Endothelial cell of umbilical vein (primary cell): ENCODE measurements at regions not wholly inside any gene's neighbourhood (a gene's known extent, or its start where the extent isn't known, plus 50 kb on each side); places are given as distances from the start of the nearest gene placed in this dataset.

Experiments
- CTCF ChIP-seq, 2 donors: IDR thresholded peaks; 1 replicate in 1 of 2; 2 replicates in 1 of 2; pipeline ENCODE4 v1.5.1; 2011; ENCODE audit warnings: low read length in 2 of 2, mild to moderate bottlenecking in 2 of 2, moderate library complexity in 2 of 2, control low read depth in 1 of 2, inconsistent platforms in 1 of 2, low read depth in 1 of 2; ENCODE audit not compliant: insufficient read depth in 1 of 2; ENCODE audit errors: extremely low read depth in 1 of 2
- MYC ChIP-seq: IDR thresholded peaks from one replicate; pipeline ENCODE4 v1.6.1; 2011; ENCODE audit warnings: mild to moderate bottlenecking, low read depth, low read length
- POLR2A ChIP-seq: IDR thresholded peaks from 2 replicates; pipeline ENCODE4 v1.6.1; 2012; ENCODE audit warnings: low read depth, mild to moderate bottlenecking, control low read depth, low read length
- POLR2AphosphoS5 ChIP-seq: IDR thresholded peaks from 2 replicates; pipeline ENCODE4 v1.6.1; 2012; ENCODE audit warnings: low read depth, mild to moderate bottlenecking, control low read depth, low read length, moderate library complexity; ENCODE audit not compliant: insufficient read depth

DNA sequence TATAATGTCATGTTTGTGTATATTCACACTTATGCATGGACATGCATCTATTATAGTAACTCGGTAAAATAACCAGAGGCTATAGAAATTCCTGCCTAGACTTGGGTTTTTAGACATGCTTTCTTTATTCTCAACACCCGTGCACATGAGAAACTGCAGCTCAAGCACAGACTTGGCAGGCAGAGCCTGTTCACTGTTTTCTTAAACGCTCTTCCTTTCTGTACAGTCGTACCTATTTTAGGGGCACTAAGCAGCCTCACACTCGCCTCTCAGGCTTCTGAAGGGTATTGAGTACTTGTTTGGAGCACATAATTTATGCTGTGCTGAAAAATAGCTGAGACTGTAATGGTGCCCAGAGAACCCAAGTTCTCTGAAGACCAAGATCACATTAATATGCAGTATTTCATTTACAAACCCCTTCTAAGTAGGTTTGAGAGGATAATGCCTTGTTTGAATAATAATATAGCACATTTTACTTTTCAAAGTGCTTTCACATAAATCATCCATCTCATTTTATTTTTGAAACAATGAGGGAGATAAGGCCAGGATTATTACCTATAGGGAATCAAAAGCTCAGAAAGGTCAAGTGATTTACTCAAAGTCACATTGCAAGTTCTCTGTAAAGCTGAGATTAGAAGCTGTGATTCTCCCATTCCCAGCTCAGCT is 429.9 kb downstream of the SPRY2 start:
- TF ChIP-seq CTCF (IDR thresholded peaks at IDR 0.05; ENCODE audit: extremely low read depth in 1 of 2, insufficient read depth in 1 of 2, low read depth in 1 of 2, low read length in 2 of 2) (no peak), POLR2A (no peak), POLR2AphosphoS5 (no peak), MYC (no peak)
